SK-N-SH (cell line): ENCODE measurements at regions not wholly inside any gene's neighbourhood (a gene's known extent, or its start where the extent isn't known, plus 50 kb on each side); places are given as distances from the start of the nearest gene placed in this dataset.

Experiments
- CTCF ChIA-PET: fragments of 300-600, 350-600 bp; formaldehyde crosslinking; extraction: SDS; loops from one replicate; lab custom pipeline; 2021; lab: Yijun Ruan, JAX
- POLR2A ChIA-PET: fragments of 350-600 bp; sonication (Branson Sonifier 250); formaldehyde crosslinking; extraction: SDS; loops from one replicate; lab custom pipeline; 2020; ENCODE audit warnings: antibody characterized with exemption, inconsistent platforms; lab: Yijun Ruan, JAX
- DNase-seq: peaks from one replicate; pipeline ENCODE4 v3.0.0; 2012
- H2AFZ ChIP-seq: fragments of 200-600 bp; sonication (generic); 2 replicates; pipeline ENCODE4 v1.8.1; 2016; ENCODE audit warnings: antibody characterized with exemption, mild to moderate bottlenecking, low read depth
- H3F3A ChIP-seq: fragments of 200-600 bp; sonication (generic); replicated peaks from 2 replicates; pipeline ENCODE3; 2016; ENCODE audit warnings: antibody characterized with exemption, mild to moderate bottlenecking; ENCODE audit not compliant: insufficient read depth
- H3K27ac ChIP-seq, 2 experiments: fragments of 200-500 bp in 1 of 2; fragments of 200-600 bp in 1 of 2; sonication (Bioruptor generic) in 1 of 2; sonication (generic), shearing (Covaris generic) in 1 of 2; 2 replicates each; pipeline versions ENCODE4 v1.5.1 to v1.6.1; 2014 to 2016; ENCODE audit warnings: low read depth in 2 of 2, inconsistent platforms in 1 of 2, low read length in 1 of 2, mild to moderate bottlenecking in 1 of 2, mixed read lengths in 1 of 2
- H3K27me3 ChIP-seq: fragments of 200-600 bp; sonication (generic), shearing (Covaris generic); 2 replicates; pipeline ENCODE4 v1.6.1; 2016; ENCODE audit warnings: mixed run types; ENCODE audit not compliant: insufficient read depth
- H3K36me3 ChIP-seq, 2 experiments: fragments of 200-500 bp in 1 of 2; fragments of 200-600 bp in 1 of 2; sonication (Bioruptor generic) in 1 of 2; sonication (generic) in 1 of 2; replicated peaks in 1 of 2; 2 replicates each; pipeline versions ENCODE3 to v1.5.1; 2014 to 2016; ENCODE audit warnings: low read length in 1 of 2, mild to moderate bottlenecking in 1 of 2; ENCODE audit not compliant: insufficient read depth in 2 of 2, control insufficient read depth in 1 of 2
- H3K4me1 ChIP-seq, 2 experiments: fragments of 200-500 bp in 1 of 2; fragments of 200-600 bp in 1 of 2; sonication (Bioruptor generic) in 1 of 2; sonication (generic), shearing (Covaris generic) in 1 of 2; 2 replicates each; pipeline versions ENCODE4 v1.5.1 to v1.6.1; 2014 to 2016; ENCODE audit warnings: low read depth in 1 of 2, low read length in 1 of 2, mixed run types in 1 of 2; ENCODE audit not compliant: insufficient read depth in 2 of 2, control insufficient read depth in 1 of 2
- H3K4me2 ChIP-seq: fragments of 200-600 bp; sonication (generic), shearing (Covaris generic); 2 replicates; pipeline ENCODE4 v1.6.1; 2017; ENCODE audit warnings: mixed run types
- H3K4me3 ChIP-seq, 2 experiments: fragments of 200-500 bp in 1 of 2; fragments of 200-600 bp in 1 of 2; sonication (Bioruptor generic) in 1 of 2; sonication (generic), shearing (Covaris generic) in 1 of 2; 2 replicates each; pipeline versions ENCODE4 v1.5.1 to v1.8.1; 2014 to 2016; ENCODE audit warnings: low read depth in 2 of 2, inconsistent platforms in 1 of 2, low read length in 1 of 2, mild to moderate bottlenecking in 1 of 2, mixed read lengths in 1 of 2, moderate library complexity in 1 of 2
- H3K79me2 ChIP-seq: fragments of 200-600 bp; sonication (generic); 2 replicates; pipeline ENCODE4 v1.8.1; 2017; ENCODE audit warnings: mild to moderate bottlenecking; ENCODE audit not compliant: insufficient read depth
- H3K9ac ChIP-seq: fragments of 200-600 bp; sonication (generic); 2 replicates; pipeline ENCODE4 v1.6.1; 2017; ENCODE audit warnings: mixed run types
- H3K9me2 ChIP-seq: fragments of 200-600 bp; sonication (generic); 2 replicates; pipeline ENCODE4 v1.6.1; 2017; ENCODE audit warnings: mixed run types
- H3K9me3 ChIP-seq: fragments of 200-600 bp; sonication (generic); 2 replicates; pipeline ENCODE4 v1.6.1; 2017; ENCODE audit warnings: mixed run types, mild to moderate bottlenecking, moderate library complexity
- H4K20me1 ChIP-seq: fragments of 200-600 bp; sonication (generic); 2 replicates; pipeline ENCODE4 v1.6.1; 2017; ENCODE audit warnings: mild to moderate bottlenecking, mixed run types; ENCODE audit not compliant: insufficient read depth
- CTCF ChIP-seq: fragments of 200-600 bp; sonication (generic); IDR thresholded peaks from 2 replicates; pipeline ENCODE4 v1.6.1; 2017; ENCODE audit warnings: antibody characterized with exemption, mild to moderate bottlenecking, moderate library complexity
- EP300 ChIP-seq, 2 experiments: IDR thresholded peaks; 2 replicates each; pipeline versions ENCODE4 v1.4.0 to v1.6.1; 2012; ENCODE audit warnings: borderline replicate concordance in 1 of 2, low read depth in 1 of 2, low read length in 1 of 2
- FOXM1 ChIP-seq: IDR thresholded peaks from 2 replicates; pipeline ENCODE4 v1.4.0; 2012; ENCODE audit warnings: low read depth, mild to moderate bottlenecking
- PBX3 ChIP-seq: IDR thresholded peaks from 2 replicates; pipeline ENCODE4; 2012
- REST ChIP-seq: IDR thresholded peaks from 2 replicates; pipeline ENCODE4 v1.6.1; 2012; ENCODE audit warnings: mild to moderate bottlenecking, low read depth, low read length, moderate library complexity
- TCF12 ChIP-seq: IDR thresholded peaks from 2 replicates; pipeline ENCODE4 v1.4.0; 2012
- WGBS: methylation state at CpG from one replicate; pipeline ENCODE4 v1.1.6; 2017; ENCODE audit warnings: low lambda C conversion rate; 5-methylcytosine and 5-hydroxymethylcytosine counted together

- Histone ChIP-seq H3K79me2 (no peaks in the 10 kb centered on the region), H3K9ac (no peak overlapping the region), H3K4me2 (no peak overlapping the region), H3K4me3 (no peak overlapping the region), H3K9me3 (no peaks in the 10 kb centered on the region), H3F3A (no peaks in the 10 kb centered on the region), H3K9me2 (no peaks in the 10 kb centered on the region), H3K36me3 (no peaks in the 10 kb centered on the region), H3K4me1 (peaks cover 0 to 9% of the 10 kb centered on the region in 2 experiments; a peak in 2 of 4 replicates), H3K27ac (no peak overlapping the region), H4K20me1 (no peaks in the 10 kb centered on the region), H2AFZ (no peak overlapping the region), H3K27me3 (no peaks in the 10 kb centered on the region)
- no peak for DNase-seq
- WGBS = 69% methylated on average over 3 of the region's 3 CpGs
- CTCF ChIA-PET = no interaction called here
- POLR2A ChIA-PET = no interaction called here
- TF ChIP-seq REST (no peak), CTCF (no peak)
Observed at GRCh38 chr2:143824791-143825190, 695.1 kb downstream of the ZEB2 start.

- DNase-seq = peak; percentile 19
- WGBS = 43% methylated on average over 2 of the region's 2 CpGs
- no peak overlapping the region for H2AFZ ChIP-seq
- no peak overlapping the region for H3K27ac ChIP-seq
- ChIA-PET CTCF (no interaction called here), POLR2A (no interaction called here)
- H3K27me3 ChIP-seq = no peaks in the 10 kb centered on the region
- no peak overlapping the region for H3K4me2 ChIP-seq
- no peaks in the 10 kb centered on the region for H3K9me3 ChIP-seq
- peaks cover 0 to 9% of the 10 kb centered on the region in 2 experiments; a peak in 2 of 4 replicates for H3K4me1 ChIP-seq
- no peak for TF ChIP-seq FOXM1
- peak in 1 of 2 experiments; percentile 68; a peak in 2 of 4 replicates for TF ChIP-seq EP300 (IDR thresholded peaks at IDR 0.05; ENCODE audit: borderline replicate concordance in 1 of 2, low read depth in 1 of 2, low read length in 1 of 2)
- peak; percentile 52 for TF ChIP-seq PBX3
- peak; percentile 63 for TF ChIP-seq TCF12
- H4K20me1 ChIP-seq = no peaks in the 10 kb centered on the region
- no peaks in the 10 kb centered on the region for H3K79me2 ChIP-seq
- H3K4me3 ChIP-seq = no peak overlapping the region
- no peaks in the 10 kb centered on the region for H3K36me3 ChIP-seq
- no peaks in the 10 kb centered on the region for H3K9me2 ChIP-seq
- H3F3A ChIP-seq = no peaks in the 10 kb centered on the region
- no peak overlapping the region for H3K9ac ChIP-seq
Observed at GRCh38 chr2:143823876-143824275, 694.7 kb downstream of the ARHGAP15 start.
